ENCODE measurements at regions not wholly inside any gene's neighbourhood (a gene's known extent, or its start where the extent isn't known, plus 50 kb on each side); places are given as distances from the start of the nearest gene placed in this dataset.
"Not testable (repeated sequence)": the region's sequence is repeated elsewhere in the genome, so short reads cannot be mapped to it uniquely, and the experiment has no call there.

- H3K9ac ChIP-seq (ENCODE audit: low read length); H3K27ac ChIP-seq (ENCODE audit: low read length); CTCF ChIA-PET; H4K20me1 ChIP-seq (ENCODE audit: low read length); H3K4me3 ChIP-seq (ENCODE audit: low read length); ATAC-seq; intact Hi-C loops (cut with micrococcal nuclease); BruUV-seq (replicated peaks); POLR2A ChIA-PET (ENCODE audit: unreplicated experiment); H3K4me1 ChIP-seq (ENCODE audit: insufficient read depth, low read length); DNase-seq; H3F3A ChIP-seq (ENCODE audit: low read length, unreplicated experiment); H3K27me3 ChIP-seq (ENCODE audit: low read length); H3K36me3 ChIP-seq (ENCODE audit: low read depth, low read length); H3K4me2 ChIP-seq (ENCODE audit: low read length); H3K9me2 ChIP-seq (replicated peaks; ENCODE audit: low read length); H2AFZ ChIP-seq (ENCODE audit: low read length); H3K9me3 ChIP-seq (ENCODE audit: low read length); H3K79me2 ChIP-seq (ENCODE audit: low read length): not testable (repeated sequence)
These were observed 53.1 kb upstream of the SELENOP start for GRCh38 chr5:42864749-42865148.

Data from PC-3 (cell line).